VCaP (cell line): ENCODE measurements at regions not wholly inside any gene's neighbourhood (a gene's known extent, or its start where the extent isn't known, plus 50 kb on each side); places are given as distances from the start of the nearest gene placed in this dataset.

Experiments used
- H3K27ac ChIP-seq: fragments of 450-650 bp; 2 replicates; pipeline ENCODE4 v1.5.1; 2017
- CTCF ChIP-seq: fragments of 450-650 bp; conservative IDR thresholded peaks from 2 replicates; pipeline ENCODE4 v1.5.1; 2017; ENCODE audit warnings: mild to moderate bottlenecking, moderate library complexity

DNA sequence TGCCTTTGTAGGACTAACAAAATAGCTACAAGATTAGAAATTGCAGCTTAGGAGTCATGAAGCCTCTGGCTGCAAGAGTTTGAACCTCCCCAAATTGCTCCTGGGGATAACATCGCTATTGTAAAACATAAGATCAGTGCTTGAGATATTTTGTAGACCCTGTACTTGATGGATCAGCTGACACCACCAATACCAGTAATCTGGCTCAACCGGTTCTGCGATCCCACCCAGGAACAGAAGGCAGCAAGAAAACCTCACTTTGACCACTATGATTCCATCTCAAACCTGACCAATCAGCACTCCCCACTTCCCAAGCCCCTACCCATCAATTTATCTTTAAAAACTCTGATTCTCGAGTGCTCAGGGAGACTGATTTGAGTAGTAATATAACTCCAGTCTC is 206.9 kb upstream of the ADRA1D start:
- H3K27ac ChIP-seq = no peak overlapping the region
- TF ChIP-seq CTCF = no peak

- TF ChIP-seq CTCF = no peak
These were observed 206.2 kb upstream of the ADRA1D start for GRCh38 chr20:4455301-4455701.

GRCh38 chr20:4454111-4454510 is 205.0 kb upstream of the ADRA1D start:
- no peak overlapping the region for H3K27ac ChIP-seq
- TF ChIP-seq CTCF = no peak

More at GRCh38 chr20:4455301-4455701, 206.2 kb upstream of the ADRA1D start:
- H3K27ac ChIP-seq = no peak overlapping the region

DNA sequence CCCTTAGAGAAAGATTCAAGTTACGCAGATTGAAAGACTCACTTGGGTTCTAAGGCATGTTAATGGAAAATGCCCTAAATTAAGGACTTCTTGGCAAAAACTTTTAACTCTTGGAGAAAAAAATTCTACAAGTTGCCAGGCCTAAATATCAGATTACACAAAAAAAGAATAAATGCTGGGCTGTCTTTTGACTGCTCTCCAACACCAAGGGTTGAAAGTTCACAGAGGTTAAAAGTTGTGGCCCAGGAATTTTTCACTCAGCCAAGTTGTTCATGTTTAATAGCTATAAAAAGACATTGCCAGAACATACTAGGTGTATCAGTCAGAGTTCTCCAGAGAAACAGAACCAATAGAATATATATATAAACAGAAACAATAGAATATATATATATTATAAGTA is 204.3 kb upstream of the ADRA1D start:
- no peak for TF ChIP-seq CTCF
- no peak overlapping the region for H3K27ac ChIP-seq

DNA sequence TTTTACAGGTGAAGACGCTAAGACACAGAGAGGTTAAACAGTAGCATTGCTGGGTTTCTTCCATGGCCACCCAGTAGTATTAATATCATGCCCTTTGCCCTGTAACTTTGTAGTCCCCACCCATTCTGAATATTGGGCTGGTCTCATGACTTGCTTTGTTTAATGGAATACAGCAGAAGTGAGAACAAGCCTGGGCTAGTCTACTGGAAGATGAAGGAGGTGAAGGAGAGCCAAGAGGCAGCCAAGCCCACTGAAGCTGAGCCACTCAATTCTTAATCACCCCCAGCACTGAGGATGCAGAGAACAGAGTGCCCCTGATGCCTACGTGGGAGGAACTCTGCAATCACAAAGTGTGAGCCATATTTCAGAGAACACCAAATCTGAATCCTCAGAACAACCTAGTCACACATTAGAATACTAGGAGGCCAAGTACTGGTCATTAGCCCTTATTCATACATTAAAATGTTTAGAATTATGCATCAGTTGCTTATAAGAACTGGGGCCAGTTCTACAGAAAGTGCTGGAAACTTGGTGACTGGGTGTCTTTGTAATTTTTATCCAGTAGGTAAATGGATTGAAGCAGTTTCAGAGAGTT is 202.5 kb upstream of the ADRA1D start:
- TF ChIP-seq CTCF = no peak
- H3K27ac ChIP-seq = no peak overlapping the region

DNA sequence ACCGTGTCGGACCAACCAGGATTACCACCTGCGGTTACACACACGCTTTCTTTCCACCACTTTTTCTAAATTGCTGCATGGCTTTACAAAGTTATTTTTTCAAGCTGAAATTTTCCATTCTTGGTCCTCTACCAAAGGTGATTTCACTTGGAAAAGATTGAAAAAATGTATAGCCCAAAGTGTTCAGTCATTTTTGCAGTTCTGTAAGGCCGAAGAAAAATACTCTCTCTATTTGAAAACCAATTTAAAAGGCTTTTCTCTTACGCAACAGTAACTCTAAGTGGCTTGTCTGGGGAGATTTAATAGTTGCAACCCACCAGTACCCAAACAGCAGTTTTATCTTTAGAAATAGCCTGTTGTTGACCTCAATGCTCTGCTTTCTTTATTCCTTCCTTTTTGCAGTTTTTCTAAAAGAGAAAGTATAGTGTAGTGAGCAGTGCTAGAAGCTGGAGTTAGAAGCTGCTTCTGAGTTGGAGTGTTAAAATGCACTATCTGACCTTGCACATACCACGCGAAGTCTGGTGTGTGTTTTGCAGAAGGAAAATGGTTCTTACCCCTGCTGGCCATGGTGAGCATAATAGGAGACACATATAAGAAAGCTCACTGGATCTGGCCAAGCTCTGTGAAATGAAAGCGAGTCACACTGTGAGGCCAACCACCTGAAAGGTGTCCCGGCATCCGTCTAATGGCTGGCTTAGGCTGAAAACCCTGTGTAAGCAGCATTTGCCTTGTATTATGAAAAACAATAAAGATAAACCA is 201.0 kb upstream of the ADRA1D start:
- TF ChIP-seq CTCF = peak; percentile 55; the same call in 1 of the 2 replicates

GRCh38 chr20:4445784-4446183 is 196.7 kb upstream of the ADRA1D start:
- H3K27ac ChIP-seq = no peak overlapping the region
- no peak for TF ChIP-seq CTCF

More for the DNA sequence above, 201.0 kb upstream of the ADRA1D start:
- H3K27ac ChIP-seq = no peak overlapping the region
